ENCODE measurements at regions not wholly inside any gene's neighbourhood (a gene's known extent, or its start where the extent isn't known, plus 50 kb on each side); places are given as distances from the start of the nearest gene placed in this dataset.

DNA sequence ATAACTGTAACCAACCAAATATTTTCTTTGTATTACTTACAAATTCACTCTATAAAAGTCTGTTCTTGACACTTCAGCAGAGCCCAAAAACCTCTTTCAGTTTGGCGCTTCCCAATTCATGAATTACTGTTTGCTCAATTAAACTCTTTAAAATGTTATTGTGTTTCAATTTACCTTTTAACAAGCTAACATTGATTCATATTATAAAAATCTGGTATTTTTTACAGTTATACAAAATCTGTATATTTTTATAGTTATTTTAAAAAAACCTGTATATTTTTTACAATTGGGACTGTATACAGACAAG lies 75.3 kb upstream of the E2F3 start:
- TF ChIP-seq, protein P1, sequence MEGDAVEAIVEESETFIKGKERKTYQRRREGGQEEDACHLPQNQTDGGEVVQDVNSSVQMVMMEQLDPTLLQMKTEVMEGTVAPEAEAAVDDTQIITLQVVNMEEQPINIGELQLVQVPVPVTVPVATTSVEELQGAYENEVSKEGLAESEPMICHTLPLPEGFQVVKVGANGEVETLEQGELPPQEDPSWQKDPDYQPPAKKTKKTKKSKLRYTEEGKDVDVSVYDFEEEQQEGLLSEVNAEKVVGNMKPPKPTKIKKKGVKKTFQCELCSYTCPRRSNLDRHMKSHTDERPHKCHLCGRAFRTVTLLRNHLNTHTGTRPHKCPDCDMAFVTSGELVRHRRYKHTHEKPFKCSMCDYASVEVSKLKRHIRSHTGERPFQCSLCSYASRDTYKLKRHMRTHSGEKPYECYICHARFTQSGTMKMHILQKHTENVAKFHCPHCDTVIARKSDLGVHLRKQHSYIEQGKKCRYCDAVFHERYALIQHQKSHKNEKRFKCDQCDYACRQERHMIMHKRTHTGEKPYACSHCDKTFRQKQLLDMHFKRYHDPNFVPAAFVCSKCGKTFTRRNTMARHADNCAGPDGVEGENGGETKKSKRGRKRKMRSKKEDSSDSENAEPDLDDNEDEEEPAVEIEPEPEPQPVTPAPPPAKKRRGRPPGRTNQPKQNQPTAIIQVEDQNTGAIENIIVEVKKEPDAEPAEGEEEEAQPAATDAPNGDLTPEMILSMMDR (IDR thresholded peaks at IDR 0.05), result no peak
- TF ChIP-seq ZFX (IDR thresholded peaks at IDR 0.05; ENCODE audit: borderline replicate concordance), result no peak

Measured in 22Rv1 (cell line).